Endodermal cell (in vitro differentiated cells): ENCODE measurements at regions not wholly inside any gene's neighbourhood (a gene's known extent, or its start where the extent isn't known, plus 50 kb on each side); places are given as distances from the start of the nearest gene placed in this dataset.

Experiments
- DNase-seq: peaks from one replicate; pipeline ENCODE4 v3.0.0-alpha.2; 2017
- H3K27ac ChIP-seq: 2 replicates; pipeline ENCODE4 v1.5.1; 2013; ENCODE audit warnings: mild to moderate bottlenecking, low read depth, low read length, moderate library complexity
- H3K27me3 ChIP-seq: 2 replicates; pipeline ENCODE4 v1.6.1; 2013; ENCODE audit warnings: mild to moderate bottlenecking, low read length, moderate library complexity; ENCODE audit not compliant: insufficient read depth, control insufficient read depth, poor library complexity, severe bottlenecking
- H3K36me3 ChIP-seq: 2 replicates; pipeline ENCODE4 v1.7.0; 2013; ENCODE audit warnings: mild to moderate bottlenecking, low read length, moderate library complexity; ENCODE audit not compliant: control insufficient read depth, insufficient read depth
- H3K4me1 ChIP-seq: one replicate; pipeline ENCODE4 v1.7.0; 2013; ENCODE audit warnings: low read length; ENCODE audit not compliant: control insufficient read depth, insufficient read depth
- H3K4me3 ChIP-seq: 2 replicates; pipeline ENCODE4 v1.5.1; 2013; ENCODE audit warnings: mild to moderate bottlenecking, low read length, moderate library complexity
- H3K9ac ChIP-seq: 2 replicates; pipeline ENCODE4 v1.6.1; 2013; ENCODE audit warnings: mild to moderate bottlenecking, low read length, moderate library complexity; ENCODE audit not compliant: poor library complexity, severe bottlenecking; ENCODE audit errors: extremely low read depth
- H3K9me3 ChIP-seq: 2 replicates; pipeline ENCODE4 v1.6.1; 2013; ENCODE audit warnings: mild to moderate bottlenecking, low read length, moderate library complexity; ENCODE audit not compliant: control insufficient read depth
- H3K27ac Mint-ChIP-seq: 2 replicates; pipeline ENCODE4 v1.8.0; 2020; ENCODE audit warnings: mixed read lengths
- H3K27me3 Mint-ChIP-seq: 2 replicates; pipeline ENCODE4 v1.8.0; 2021; ENCODE audit warnings: mild to moderate bottlenecking, mixed read lengths; ENCODE audit not compliant: insufficient read depth
- H3K36me3 Mint-ChIP-seq: 2 replicates; pipeline ENCODE4 v1.8.0; 2020; ENCODE audit warnings: low read depth, mixed read lengths
- H3K4me1 Mint-ChIP-seq: 2 replicates; pipeline ENCODE4 v1.8.0; 2020; ENCODE audit warnings: mixed read lengths
- H3K4me3 Mint-ChIP-seq: 2 replicates; pipeline ENCODE4 v1.8.0; 2020; ENCODE audit warnings: mild to moderate bottlenecking, moderate library complexity, mixed read lengths
- H3K9me3 Mint-ChIP-seq: 2 replicates; pipeline ENCODE4 v1.8.0; 2020; ENCODE audit warnings: mild to moderate bottlenecking, mixed read lengths
- CTCF ChIP-seq: fragments of 200-600 bp; sonication (generic); conservative IDR thresholded peaks from 2 replicates; pipeline ENCODE4 v1.5.0; 2021; ENCODE audit warnings: antibody characterized with exemption, mild to moderate bottlenecking
- WGBS, 2 experiments: methylation state at CpG; one replicate each; pipeline versions ENCODE4 v1.1.5 to v1.1.7; 2013; ENCODE audit warnings: missing lambda C conversion rate in 2 of 2, mixed read lengths in 1 of 2; ENCODE audit not compliant: insufficient coverage in 1 of 2, insufficient read length in 1 of 2; 5-methylcytosine and 5-hydroxymethylcytosine counted together

- no peak for DNase-seq
- Histone ChIP-seq H3K4me3 (no peak overlapping the region), H3K9ac (no peak overlapping the region), H3K9me3 (no peaks in the 10 kb centered on the region), H3K4me1 (no peaks in the 10 kb centered on the region), H3K27me3 (no peaks in the 10 kb centered on the region), H3K36me3 (no peaks in the 10 kb centered on the region), H3K27ac (no peak overlapping the region)
- no peaks in the 10 kb centered on the region for H3K27me3 Mint-ChIP-seq
- no peaks in the 10 kb centered on the region for H3K9me3 Mint-ChIP-seq
- no peak overlapping the region for H3K4me3 Mint-ChIP-seq
- no peak overlapping the region for H3K27ac Mint-ChIP-seq
- no peaks in the 10 kb centered on the region for H3K36me3 Mint-ChIP-seq
- H3K4me1 Mint-ChIP-seq: peaks cover 2% of the 10 kb centered on the region
- no peak for TF ChIP-seq CTCF
- 95 to 100% methylated on average over 1 to 2 of the region's 2 CpGs for WGBS, 2 experiments
Observed at GRCh38 chr2:14324308-14324707, 308.2 kb upstream of the LRATD1 start.

GRCh38 chr2:14330884-14331283, 301.6 kb upstream of the LRATD1 start:
- Mint-ChIP-seq H3K9me3 (no peaks in the 10 kb centered on the region), H3K27ac (no peak overlapping the region), H3K36me3 (no peaks in the 10 kb centered on the region), H3K4me1 (no peaks in the 10 kb centered on the region), H3K4me3 (no peak overlapping the region), H3K27me3 (no peaks in the 10 kb centered on the region)
- no peaks in the 10 kb centered on the region for H3K9me3 ChIP-seq
- H3K4me1 ChIP-seq: no peaks in the 10 kb centered on the region
- DNase-seq: no peak
- no peaks in the 10 kb centered on the region for H3K27me3 ChIP-seq
- no peak overlapping the region for H3K27ac ChIP-seq
- H3K4me3 ChIP-seq: no peak overlapping the region
- no peak overlapping the region for H3K9ac ChIP-seq
- no peaks in the 10 kb centered on the region for H3K36me3 ChIP-seq
- TF ChIP-seq CTCF: no peak

GRCh38 chr2:14336759-14337382, 295.6 kb upstream of the LRATD1 start:
- H3K27ac ChIP-seq: no peak overlapping the region
- H3K36me3 ChIP-seq: no peaks in the 10 kb centered on the region
- no peaks in the 10 kb centered on the region for H3K27me3 ChIP-seq
- no peaks in the 10 kb centered on the region for H3K9me3 ChIP-seq
- no peaks in the 10 kb centered on the region for H3K36me3 Mint-ChIP-seq
- TF ChIP-seq CTCF: no peak
- DNase-seq: no peak
- no peak overlapping the region for H3K27ac Mint-ChIP-seq
- H3K4me1 Mint-ChIP-seq: no peaks in the 10 kb centered on the region
- H3K9ac ChIP-seq: no peak overlapping the region
- no peak overlapping the region for H3K4me3 Mint-ChIP-seq
- no peaks in the 10 kb centered on the region for H3K27me3 Mint-ChIP-seq
- H3K9me3 Mint-ChIP-seq: peaks cover 3% of the 10 kb centered on the region
- H3K4me1 ChIP-seq: no peaks in the 10 kb centered on the region
- 93% methylated on average over 2 of the region's 2 CpGs; no CpG with 5 or more reads in 1 of the 2 experiments for WGBS, 2 experiments
- H3K4me3 ChIP-seq: no peak overlapping the region
